BLaER1 (cell line): ENCODE measurements at regions not wholly inside any gene's neighbourhood (a gene's known extent, or its start where the extent isn't known, plus 50 kb on each side); places are given as distances from the start of the nearest gene placed in this dataset.

Experiments used
- H3K27ac ChIP-seq: shearing (Covaris generic); formaldehyde crosslinking; 2 replicates; pipeline ENCODE4 v1.8.1; 2022
- H3K27me3 ChIP-seq: shearing (Covaris generic); formaldehyde crosslinking; 2 replicates; pipeline ENCODE4 v1.8.1; 2022
- H3K36me3 ChIP-seq: shearing (Covaris generic); formaldehyde crosslinking; 2 replicates; pipeline ENCODE4 v1.8.1; 2022
- H3K4me1 ChIP-seq: shearing (Covaris generic); formaldehyde crosslinking; 2 replicates; pipeline ENCODE4 v1.8.1; 2022
- H3K4me2 ChIP-seq: shearing (Covaris generic); formaldehyde crosslinking; 2 replicates; pipeline ENCODE4 v1.8.1; 2022
- H3K4me3 ChIP-seq: shearing (Covaris generic); formaldehyde crosslinking; 2 replicates; pipeline ENCODE4 v1.8.1; 2022
- H3K9ac ChIP-seq: shearing (Covaris generic); formaldehyde crosslinking; 2 replicates; pipeline ENCODE4 v1.8.1; 2022
- H3K9me3 ChIP-seq: shearing (Covaris generic); formaldehyde crosslinking; 2 replicates; pipeline ENCODE4 v1.8.1; 2022
- H4K20me1 ChIP-seq: shearing (Covaris generic); formaldehyde crosslinking; 2 replicates; pipeline ENCODE4 v1.8.1; 2022
- Cebpa-rat ChIP-seq: shearing (Covaris generic); IDR thresholded peaks from 2 replicates; pipeline ENCODE4 v1.8.1; 2022

DNA sequence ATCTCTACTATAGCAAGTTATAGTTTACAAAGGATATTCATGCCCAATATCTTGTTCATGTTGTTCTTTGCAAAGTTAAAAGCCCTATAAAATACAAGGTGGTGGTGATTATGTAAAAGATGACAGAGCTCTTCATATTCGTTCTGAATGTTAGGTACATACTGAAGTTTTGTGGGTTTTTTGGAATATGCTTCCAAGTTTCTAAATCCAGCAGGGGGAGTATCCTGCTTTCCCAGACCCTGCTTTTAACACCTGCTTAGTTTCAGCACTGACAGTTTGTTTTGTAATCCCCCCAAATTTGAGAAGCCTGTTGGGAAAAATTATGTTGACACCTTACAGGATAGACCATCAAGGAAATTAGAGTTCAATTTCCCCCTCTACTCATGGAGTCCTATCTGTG is 438.3 kb downstream of the SH3GL2 start:
- Histone ChIP-seq H3K4me2 (no peak overlapping the region), H3K9ac (no peak overlapping the region), H3K36me3 (no peaks in the 10 kb centered on the region), H3K27me3 (no peaks in the 10 kb centered on the region), H3K4me1 (no peaks in the 10 kb centered on the region), H4K20me1 (no peaks in the 10 kb centered on the region), H3K27ac (no peak overlapping the region), H3K4me3 (no peak overlapping the region), H3K9me3 (no peaks in the 10 kb centered on the region)
- no peak for TF ChIP-seq Cebpa-rat

DNA sequence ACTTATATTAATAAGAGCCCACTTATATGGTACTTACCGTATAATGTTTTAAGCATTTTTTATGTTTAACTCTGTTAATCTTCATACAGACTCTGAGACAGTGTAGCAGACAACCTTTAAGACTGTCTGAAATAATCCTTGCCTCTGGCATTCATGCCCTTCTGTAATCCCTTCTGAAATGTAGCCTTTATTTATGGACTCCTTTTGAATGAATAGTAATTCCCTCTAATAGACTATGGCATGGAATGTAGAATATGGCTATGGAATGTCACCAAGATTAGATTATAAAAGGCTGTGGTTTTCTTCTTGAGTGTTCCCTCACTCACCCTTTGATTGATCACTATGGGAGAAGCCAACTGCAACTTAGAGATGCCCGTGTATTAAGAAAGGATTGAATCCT is 439.4 kb downstream of the SH3GL2 start:
- Histone ChIP-seq H3K9me3 (no peaks in the 10 kb centered on the region), H3K36me3 (no peaks in the 10 kb centered on the region), H4K20me1 (no peaks in the 10 kb centered on the region), H3K4me1 (no peaks in the 10 kb centered on the region), H3K27ac (no peak overlapping the region), H3K27me3 (no peaks in the 10 kb centered on the region), H3K4me2 (no peak overlapping the region), H3K4me3 (no peak overlapping the region), H3K9ac (no peak overlapping the region)
- TF ChIP-seq Cebpa-rat, result no peak

DNA sequence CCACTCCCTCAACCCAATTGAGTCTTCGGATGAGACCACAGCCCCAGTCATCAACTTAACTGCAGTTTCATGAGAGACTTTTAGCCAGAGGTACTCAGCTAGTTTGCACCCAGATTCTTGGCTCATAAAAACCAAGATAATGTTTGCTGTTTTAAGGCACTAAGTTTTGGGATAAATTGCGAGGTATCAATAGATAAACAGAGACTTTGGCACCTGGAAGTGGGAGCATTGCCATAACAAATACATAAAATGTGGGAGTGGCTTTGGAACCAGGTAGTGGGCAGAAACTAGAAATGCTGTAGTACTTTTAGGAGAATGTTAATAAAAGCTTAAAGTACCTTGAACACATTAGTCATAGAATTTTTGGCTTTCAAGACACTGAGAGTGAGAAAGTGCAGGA is 439.8 kb downstream of the SH3GL2 start:
- H3K9me3 ChIP-seq, result no peaks in the 10 kb centered on the region
- no peaks in the 10 kb centered on the region for H3K27me3 ChIP-seq
- no peak overlapping the region for H3K27ac ChIP-seq
- no peak overlapping the region for H3K4me2 ChIP-seq
- H3K9ac ChIP-seq, result no peak overlapping the region
- no peaks in the 10 kb centered on the region for H4K20me1 ChIP-seq
- H3K36me3 ChIP-seq, result no peaks in the 10 kb centered on the region
- TF ChIP-seq Cebpa-rat, result no peak
- no peaks in the 10 kb centered on the region for H3K4me1 ChIP-seq
- H3K4me3 ChIP-seq, result no peak overlapping the region

DNA sequence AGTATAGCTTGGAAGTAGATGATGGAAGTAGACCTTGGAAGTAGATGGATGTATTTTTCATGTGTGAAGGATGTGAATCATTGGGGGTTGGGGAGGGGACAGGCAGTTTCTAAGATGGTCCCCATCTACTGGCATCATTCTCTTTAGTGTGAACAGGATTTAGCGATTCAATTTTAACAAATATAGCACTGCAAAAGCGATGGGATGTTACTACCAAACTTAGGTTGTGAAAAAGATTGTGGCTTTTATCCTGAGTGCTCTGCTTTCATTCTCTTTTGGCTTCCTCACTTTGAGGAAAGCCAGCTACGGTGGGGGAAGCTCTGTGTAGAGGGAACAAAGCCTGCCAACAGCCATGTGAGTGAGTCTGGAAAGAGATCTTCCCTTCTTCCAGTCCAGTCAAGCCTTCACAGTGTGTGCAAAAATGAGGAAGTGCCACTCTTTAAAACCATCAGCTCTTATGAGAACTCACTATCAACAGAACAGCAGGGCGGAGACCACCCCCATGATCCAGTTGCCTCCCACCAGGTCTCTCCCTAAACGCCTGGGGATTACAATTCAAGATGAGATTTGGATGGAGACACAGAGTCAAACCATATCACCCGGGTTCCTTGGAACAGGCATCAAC is 441.4 kb downstream of the SH3GL2 start:
- Histone ChIP-seq H3K4me1 (no peaks in the 10 kb centered on the region), H3K4me2 (no peak overlapping the region), H3K4me3 (no peak overlapping the region), H3K9me3 (no peaks in the 10 kb centered on the region), H3K27me3 (no peaks in the 10 kb centered on the region), H4K20me1 (no peaks in the 10 kb centered on the region), H3K27ac (no peak overlapping the region), H3K36me3 (no peaks in the 10 kb centered on the region), H3K9ac (no peak overlapping the region)
- TF ChIP-seq Cebpa-rat, result no peak

DNA sequence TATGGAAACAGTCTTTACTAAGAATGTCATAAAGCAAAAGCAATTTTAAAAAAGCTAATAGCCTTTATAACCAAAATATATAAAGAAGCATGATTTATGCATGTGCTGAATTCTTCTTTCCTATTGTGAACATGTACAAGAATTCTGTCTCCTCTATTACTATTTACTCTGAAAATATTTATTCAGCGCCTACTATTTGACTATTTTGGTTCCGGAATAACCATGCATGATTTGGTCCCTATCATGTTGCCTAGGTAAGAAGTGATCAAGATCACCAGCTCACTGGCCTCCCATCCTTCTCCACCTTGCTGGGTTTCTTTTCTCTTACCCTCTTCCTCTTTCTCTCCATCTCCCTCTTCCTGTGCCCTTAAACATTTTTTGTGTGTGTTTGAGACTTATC is 443.8 kb downstream of the SH3GL2 start:
- TF ChIP-seq Cebpa-rat, result no peak
- H3K36me3 ChIP-seq, result no peaks in the 10 kb centered on the region

DNA sequence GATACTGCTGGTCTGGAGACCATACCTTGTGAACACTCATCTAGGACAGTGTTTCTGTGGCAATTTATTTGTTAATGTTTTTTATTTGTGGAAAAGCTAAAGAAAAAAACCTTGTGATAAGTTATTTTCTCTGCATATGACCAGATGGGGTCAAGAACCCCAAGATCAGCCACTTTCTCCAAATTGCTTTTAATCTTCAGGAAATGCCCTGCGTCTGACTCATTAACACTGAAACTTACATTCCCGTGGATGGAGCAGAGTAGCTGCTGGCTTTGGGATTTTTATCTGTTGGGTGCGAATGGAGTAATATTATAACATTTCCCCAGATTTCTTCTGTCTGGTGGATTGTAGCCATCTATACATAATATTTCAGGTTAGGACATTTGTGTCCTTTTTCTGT is 444.5 kb downstream of the SH3GL2 start:
- TF ChIP-seq Cebpa-rat, result no peak
- no peak overlapping the region for H3K4me3 ChIP-seq
- H3K27me3 ChIP-seq, result no peaks in the 10 kb centered on the region

More for the DNA sequence above, 443.8 kb downstream of the SH3GL2 start:
- Histone ChIP-seq H3K27me3 (no peaks in the 10 kb centered on the region), H3K27ac (no peak overlapping the region), H3K9me3 (no peaks in the 10 kb centered on the region), H3K4me1 (no peaks in the 10 kb centered on the region), H3K4me2 (no peak overlapping the region), H3K4me3 (no peak overlapping the region), H4K20me1 (no peaks in the 10 kb centered on the region), H3K9ac (no peak overlapping the region)

DNA sequence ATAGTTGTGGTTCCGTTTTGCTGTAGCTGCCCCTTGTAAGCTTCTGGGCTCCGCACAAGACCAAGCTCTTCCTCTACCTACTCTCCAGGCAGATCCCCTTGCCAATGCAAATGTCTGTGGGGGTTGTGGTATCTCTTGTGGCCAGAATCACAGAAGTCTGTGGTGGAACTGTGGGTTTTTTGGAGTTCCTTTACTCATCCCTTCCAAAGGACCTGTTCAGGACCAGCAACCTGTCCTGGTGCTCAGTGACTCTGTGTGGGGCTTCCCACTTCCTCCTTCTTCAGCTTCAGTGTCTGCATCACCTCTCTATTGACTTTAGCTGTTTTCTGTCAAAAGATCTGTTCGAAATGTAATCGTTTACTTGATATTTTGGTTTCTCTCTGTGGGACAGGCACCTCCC is 441.3 kb upstream of the ADAMTSL1 start:
- no peak overlapping the region for H3K9ac ChIP-seq
- no peak for TF ChIP-seq Cebpa-rat
- no peaks in the 10 kb centered on the region for H3K9me3 ChIP-seq
- H3K4me1 ChIP-seq, result no peaks in the 10 kb centered on the region
- H3K27me3 ChIP-seq, result no peaks in the 10 kb centered on the region
- no peaks in the 10 kb centered on the region for H3K36me3 ChIP-seq
- no peak overlapping the region for H3K4me2 ChIP-seq
- H3K27ac ChIP-seq, result no peak overlapping the region
- no peak overlapping the region for H3K4me3 ChIP-seq
- no peaks in the 10 kb centered on the region for H4K20me1 ChIP-seq

More for the DNA sequence above, 444.5 kb downstream of the SH3GL2 start:
- Histone ChIP-seq H3K4me1 (no peaks in the 10 kb centered on the region), H3K4me2 (no peak overlapping the region), H3K36me3 (no peaks in the 10 kb centered on the region), H4K20me1 (no peaks in the 10 kb centered on the region), H3K27ac (no peak overlapping the region), H3K9me3 (no peaks in the 10 kb centered on the region), H3K9ac (no peak overlapping the region)

DNA sequence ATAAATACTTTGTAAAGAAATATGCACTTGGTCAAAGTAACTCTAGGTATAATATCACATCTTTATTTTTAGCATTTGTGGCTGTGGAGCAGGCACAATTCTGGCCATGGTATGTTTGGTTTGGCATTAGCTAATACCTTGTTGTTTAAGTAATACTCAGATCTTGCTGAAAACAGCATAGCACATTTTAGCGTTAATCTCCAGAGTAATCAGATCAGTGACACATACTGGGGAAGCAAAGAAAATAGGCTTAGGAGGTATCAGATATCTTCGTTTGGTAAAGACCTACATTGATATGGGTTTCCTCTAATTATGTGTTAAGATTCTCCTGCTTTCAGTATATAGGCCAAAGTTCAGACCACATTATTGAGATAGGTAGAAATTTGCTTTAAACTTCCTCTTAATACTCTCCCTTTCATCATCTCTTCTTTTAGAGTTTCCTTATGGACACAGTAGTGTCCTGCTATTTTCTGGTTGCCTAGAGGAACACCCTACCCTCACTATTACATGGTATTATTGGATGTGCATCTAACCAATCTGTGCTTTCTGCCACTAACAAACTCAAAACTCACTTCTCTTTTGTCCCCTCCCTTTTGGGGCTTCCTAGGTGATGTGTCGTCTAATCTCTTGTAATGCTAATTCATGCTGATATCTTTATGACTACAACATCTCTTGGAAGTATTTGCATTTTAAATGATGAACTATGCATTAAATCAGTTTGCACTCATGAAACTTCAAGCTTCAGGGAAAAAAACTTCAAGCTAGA is 437.3 kb upstream of the ADAMTSL1 start:
- no peak overlapping the region for H3K9ac ChIP-seq
- no peaks in the 10 kb centered on the region for H3K27me3 ChIP-seq
- H3K4me3 ChIP-seq, result no peak overlapping the region
- H3K4me1 ChIP-seq, result no peaks in the 10 kb centered on the region
- no peaks in the 10 kb centered on the region for H4K20me1 ChIP-seq
- TF ChIP-seq Cebpa-rat, result no peak
- H3K36me3 ChIP-seq, result no peaks in the 10 kb centered on the region
- no peaks in the 10 kb centered on the region for H3K9me3 ChIP-seq
- H3K27ac ChIP-seq, result no peak overlapping the region
- H3K4me2 ChIP-seq, result no peak overlapping the region

DNA sequence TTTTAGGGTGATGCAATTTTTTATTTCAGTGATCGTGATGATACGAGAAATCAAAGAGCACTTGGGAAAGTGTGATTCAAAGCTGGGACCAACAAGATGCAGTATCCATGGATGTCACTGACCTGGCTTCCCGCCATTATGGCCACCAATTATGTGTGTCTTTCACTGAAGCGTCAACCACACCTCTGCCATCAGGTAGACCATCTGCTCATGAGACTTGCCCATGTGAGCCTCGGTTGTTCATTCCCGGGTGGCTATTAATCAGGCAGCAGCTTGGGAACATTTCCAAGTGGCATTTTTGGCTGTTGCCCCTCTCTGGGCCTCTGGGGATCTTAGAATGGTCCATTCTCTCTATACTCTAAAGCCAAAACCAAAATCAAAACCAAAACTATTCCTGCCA is 436.0 kb upstream of the ADAMTSL1 start:
- no peak for TF ChIP-seq Cebpa-rat
- no peak overlapping the region for H3K4me3 ChIP-seq
- no peaks in the 10 kb centered on the region for H3K9me3 ChIP-seq
- H3K9ac ChIP-seq, result no peak overlapping the region
- no peak overlapping the region for H3K27ac ChIP-seq
- no peaks in the 10 kb centered on the region for H3K27me3 ChIP-seq
- H4K20me1 ChIP-seq, result no peaks in the 10 kb centered on the region
- H3K4me1 ChIP-seq, result no peaks in the 10 kb centered on the region
- H3K36me3 ChIP-seq, result no peaks in the 10 kb centered on the region
- H3K4me2 ChIP-seq, result no peak overlapping the region

DNA sequence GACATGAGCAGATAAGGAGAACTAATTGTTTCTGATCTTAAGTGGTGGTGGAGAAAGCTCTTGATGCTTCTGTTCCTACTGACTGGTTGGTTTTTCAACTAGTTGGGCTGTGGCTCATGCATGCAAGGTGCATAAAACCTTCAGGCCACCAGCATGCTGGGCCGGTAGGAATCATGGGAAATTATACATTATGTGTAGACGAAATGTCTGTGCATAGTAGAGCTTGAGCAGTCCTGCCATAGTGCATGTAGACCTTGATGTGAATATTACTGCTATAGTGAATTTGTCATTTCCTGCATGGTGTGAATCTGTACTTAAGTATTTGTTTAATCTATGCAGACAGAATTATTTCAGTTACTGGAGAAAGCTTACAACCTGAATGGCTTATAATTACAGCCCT is 433.6 kb upstream of the ADAMTSL1 start:
- Histone ChIP-seq H3K9me3 (no peaks in the 10 kb centered on the region), H3K4me2 (no peak overlapping the region), H3K4me1 (no peaks in the 10 kb centered on the region), H3K27ac (no peak overlapping the region), H4K20me1 (no peaks in the 10 kb centered on the region), H3K36me3 (no peaks in the 10 kb centered on the region), H3K27me3 (no peaks in the 10 kb centered on the region), H3K4me3 (no peak overlapping the region), H3K9ac (no peak overlapping the region)
- TF ChIP-seq Cebpa-rat, result no peak

DNA sequence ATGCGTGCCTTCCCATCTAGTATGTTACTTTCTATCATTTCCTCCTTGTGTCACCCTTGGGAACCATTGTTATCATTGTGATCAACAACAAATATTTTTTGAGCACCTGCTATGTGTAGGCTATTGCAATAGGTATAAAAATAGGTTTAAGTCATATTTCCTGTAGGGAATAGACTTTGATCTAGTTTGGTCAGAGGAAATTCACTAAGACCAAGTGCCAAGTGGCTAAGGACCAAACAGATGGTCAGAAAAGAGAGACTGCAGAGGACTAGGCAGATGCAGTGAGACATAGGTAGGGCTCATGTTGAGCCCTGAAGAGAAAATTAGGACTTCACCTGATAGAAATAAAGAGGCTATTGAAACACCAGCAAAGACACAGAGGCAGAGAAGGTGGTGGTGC is 430.0 kb upstream of the ADAMTSL1 start:
- Histone ChIP-seq H3K9me3 (no peaks in the 10 kb centered on the region), H3K27ac (no peak overlapping the region), H3K27me3 (no peaks in the 10 kb centered on the region), H3K4me1 (no peaks in the 10 kb centered on the region), H4K20me1 (no peaks in the 10 kb centered on the region), H3K4me3 (no peak overlapping the region), H3K4me2 (no peak overlapping the region), H3K36me3 (no peaks in the 10 kb centered on the region), H3K9ac (no peak overlapping the region)
- no peak for TF ChIP-seq Cebpa-rat
